IMR-90 (cell line): ENCODE measurements at regions not wholly inside any gene's neighbourhood (a gene's known extent, or its start where the extent isn't known, plus 50 kb on each side); places are given as distances from the start of the nearest gene placed in this dataset.

Experiments
- ATAC-seq: fragments of 200-7000 bp; cut with Tn5 transposase; 2 replicates; pipeline ENCODE4 v1.9.1; 2020; ENCODE audit warnings: low read depth, mild to moderate bottlenecking, moderate library complexity
- BruUV-seq: library from RNA; stranded (reverse); fragments of 400-500 nt; replicated peaks from 2 replicates; lab custom pipeline; 2021; lab: Mats Ljungman, UMichigan
- CTCF ChIA-PET: fragments of 300-600 bp; formaldehyde crosslinking; extraction: SDS; loops from one replicate; lab custom pipeline; 2021; ENCODE audit warnings: antibody characterized with exemption; lab: Yijun Ruan, JAX
- POLR2A ChIA-PET: fragments of 300-600 bp; sonication (Branson Sonifier 250); formaldehyde crosslinking; loops from one replicate; lab custom pipeline; 2022; ENCODE audit warnings: antibody characterized with exemption; ENCODE audit not compliant: unreplicated experiment; lab: Charles Lee
- DNase-seq: peaks from one replicate; pipeline ENCODE4 v3.0.0; 2013
- H2AFZ ChIP-seq: replicated peaks from 2 replicates; pipeline ENCODE3; 2013; ENCODE audit warnings: low read length, mild to moderate bottlenecking; ENCODE audit not compliant: poor library complexity
- H2AK5ac ChIP-seq: 2 replicates; pipeline ENCODE4 v1.6.1; 2013; ENCODE audit warnings: low read depth, low read length, inconsistent platforms
- H2AK9ac ChIP-seq: replicated peaks from 2 replicates; pipeline ENCODE3; 2013; ENCODE audit warnings: mild to moderate bottlenecking, low read depth, low read length, moderate library complexity; ENCODE audit not compliant: poor library complexity
- H2BK120ac ChIP-seq: 2 replicates; pipeline ENCODE4 v1.6.1; 2013; ENCODE audit warnings: low read depth, low read length, inconsistent platforms
- H2BK15ac ChIP-seq: 3 replicates; pipeline ENCODE4 v1.6.1; 2013; ENCODE audit warnings: low read depth, low read length, inconsistent platforms
- H2BK20ac ChIP-seq: 2 replicates; pipeline ENCODE4 v1.6.1; 2013; ENCODE audit warnings: low read depth, mild to moderate bottlenecking, inconsistent platforms, low read length, moderate library complexity
- H2BK5ac ChIP-seq: 2 replicates; pipeline ENCODE4 v1.6.1; 2013; ENCODE audit warnings: mild to moderate bottlenecking, low read depth, low read length, inconsistent platforms; ENCODE audit not compliant: poor library complexity, severe bottlenecking
- H3K14ac ChIP-seq: replicated peaks from 2 replicates; pipeline ENCODE4 v1.6.1; 2013; ENCODE audit warnings: low read depth, low read length, inconsistent platforms
- H3K18ac ChIP-seq: 2 replicates; pipeline ENCODE4 v1.6.1; 2013; ENCODE audit warnings: low read depth, low read length, control low read depth
- H3K23ac ChIP-seq: 2 replicates; pipeline ENCODE4 v1.6.1; 2013; ENCODE audit warnings: low read depth, low read length, inconsistent platforms
- H3K27ac ChIP-seq: 2 replicates; pipeline ENCODE4 v1.5.1; 2013; ENCODE audit warnings: mild to moderate bottlenecking, control low read depth, low read length; ENCODE audit not compliant: insufficient read depth
- H3K27me3 ChIP-seq: 2 replicates; pipeline ENCODE4 v1.6.1; 2013; ENCODE audit warnings: low read length; ENCODE audit not compliant: control insufficient read depth, insufficient read depth
- H3K36me3 ChIP-seq: 2 replicates; pipeline ENCODE4 v1.6.1; 2013; ENCODE audit warnings: low read length, mixed read lengths; ENCODE audit not compliant: control insufficient read depth, insufficient read depth
- H3K4ac ChIP-seq: 2 replicates; pipeline ENCODE4 v1.6.1; 2013; ENCODE audit warnings: low read depth, low read length, inconsistent platforms
- H3K4me1 ChIP-seq: 2 replicates; pipeline ENCODE4 v1.6.1; 2013; ENCODE audit warnings: low read length, mixed read lengths; ENCODE audit not compliant: control insufficient read depth, insufficient read depth
- H3K4me2 ChIP-seq: 2 replicates; pipeline ENCODE4 v1.6.1; 2013; ENCODE audit warnings: low read depth, mild to moderate bottlenecking, control low read depth, low read length, moderate library complexity
- H3K4me3 ChIP-seq: 2 replicates; pipeline ENCODE4 v1.5.1; 2013; ENCODE audit warnings: low read depth, mild to moderate bottlenecking, control low read depth, low read length, moderate library complexity; ENCODE audit not compliant: insufficient read depth
- H3K56ac ChIP-seq: 2 replicates; pipeline ENCODE4 v1.6.1; 2013; ENCODE audit warnings: low read length, inconsistent platforms; ENCODE audit not compliant: insufficient read depth; ENCODE audit errors: extremely low read depth
- H3K79me1 ChIP-seq, 2 experiments: 2 replicates each; pipeline ENCODE4 v1.6.1; 2013; ENCODE audit warnings: low read length in 2 of 2, inconsistent platforms in 1 of 2, low read depth in 1 of 2
- H3K9ac ChIP-seq: 2 replicates; pipeline ENCODE4 v1.6.1; 2013; ENCODE audit warnings: low read depth, low read length, control low read depth
- H3K9me1 ChIP-seq: 2 replicates; pipeline ENCODE4 v1.6.1; 2013; ENCODE audit warnings: low read length, inconsistent platforms; ENCODE audit not compliant: insufficient read depth
- H3K9me3 ChIP-seq: 2 replicates; pipeline ENCODE4 v1.6.1; 2013; ENCODE audit warnings: low read length; ENCODE audit not compliant: control insufficient read depth, insufficient read depth
- H4K20me1 ChIP-seq: 2 replicates; pipeline ENCODE4 v1.6.1; 2013; ENCODE audit warnings: low read length, inconsistent platforms; ENCODE audit not compliant: insufficient read depth
- H4K5ac ChIP-seq: 2 replicates; pipeline ENCODE4 v1.6.1; 2013; ENCODE audit warnings: mild to moderate bottlenecking, low read depth, low read length, control low read depth
- H4K8ac ChIP-seq, 2 experiments: 2 replicates each; pipeline ENCODE4 v1.6.1; 2013; ENCODE audit warnings: low read depth in 2 of 2, low read length in 2 of 2, control low read depth in 1 of 2, inconsistent platforms in 1 of 2
- H4K91ac ChIP-seq: 2 replicates; pipeline ENCODE4 v1.6.1; 2013; ENCODE audit warnings: low read depth, low read length, inconsistent platforms; ENCODE audit not compliant: insufficient read depth
- BHLHE40 ChIP-seq: fragments of 150-350 bp; IDR thresholded peaks from 2 replicates; pipeline ENCODE4 v1.6.1; 2016; ENCODE audit warnings: mild to moderate bottlenecking, low read depth, low read length
- CEBPB ChIP-seq: IDR thresholded peaks from 2 replicates; pipeline ENCODE4 v1.6.1; 2012; ENCODE audit warnings: low read depth, low read length, improper control_type of control experiment
- CHD1 ChIP-seq: IDR thresholded peaks from 2 replicates; pipeline ENCODE4 v1.6.1; 2012; ENCODE audit warnings: low read depth, low read length, improper control_type of control experiment
- ELK1 ChIP-seq: fragments of 150-350 bp; IDR thresholded peaks from 2 replicates; pipeline ENCODE4 v1.6.1; 2016; ENCODE audit warnings: low read depth, mild to moderate bottlenecking, low read length, moderate library complexity, borderline replicate concordance
- FOS ChIP-seq: fragments of 150-350 bp; IDR thresholded peaks from 2 replicates; pipeline ENCODE4 v1.6.1; 2016; ENCODE audit warnings: low read depth, low read length
- MAFK ChIP-seq: IDR thresholded peaks from 2 replicates; pipeline ENCODE4 v1.6.1; 2012; ENCODE audit warnings: low read depth, low read length, improper control_type of control experiment
- MAZ ChIP-seq: IDR thresholded peaks from 2 replicates; pipeline ENCODE4 v1.6.1; 2012; ENCODE audit warnings: low read depth, mild to moderate bottlenecking, low read length, improper control_type of control experiment, moderate library complexity, borderline replicate concordance
- MXI1 ChIP-seq: IDR thresholded peaks from 2 replicates; pipeline ENCODE4 v1.6.1; 2012; ENCODE audit warnings: low read depth, mild to moderate bottlenecking, low read length, moderate library complexity, borderline replicate concordance
- NFE2L2 ChIP-seq: fragments of 150-350 bp; IDR thresholded peaks from 2 replicates; pipeline ENCODE4 v1.6.1; 2016; ENCODE audit warnings: low read depth, mild to moderate bottlenecking, low read length
- POLR2A ChIP-seq: IDR thresholded peaks from 2 replicates; pipeline ENCODE4 v1.6.1; 2012; ENCODE audit warnings: mild to moderate bottlenecking, low read depth, low read length
- RAD21 ChIP-seq: IDR thresholded peaks from 2 replicates; pipeline ENCODE4 v1.6.1; 2012; ENCODE audit warnings: low read length, improper control_type of control experiment
- RCOR1 ChIP-seq: IDR thresholded peaks from 2 replicates; pipeline ENCODE4 v1.6.1; 2012; ENCODE audit warnings: mild to moderate bottlenecking, low read length, improper control_type of control experiment; ENCODE audit not compliant: insufficient replicate concordance
- RFX5 ChIP-seq: IDR thresholded peaks from 2 replicates; pipeline ENCODE4 v1.8.0; 2012; ENCODE audit warnings: low read depth, mild to moderate bottlenecking, low read length, moderate library complexity
- SMC3 ChIP-seq: fragments of 150-350 bp; IDR thresholded peaks from 2 replicates; pipeline ENCODE4 v1.6.1; 2016; ENCODE audit warnings: low read depth, mild to moderate bottlenecking, antibody characterized with exemption, low read length, moderate library complexity
- WGBS, 2 experiments: methylation state at CpG; one replicate each; pipeline versions ENCODE4 v1.1.5 to v1.1.7; 2013; ENCODE audit warnings: missing lambda C conversion rate in 2 of 2; ENCODE audit not compliant: insufficient read length in 1 of 2; ENCODE audit errors: extremely low coverage in 2 of 2; 5-methylcytosine and 5-hydroxymethylcytosine counted together
- dilution Hi-C: fragments of 300-500 bp; cut with HindIII; formaldehyde crosslinking; loops from one replicate; pipeline ENCODE4 v1.14.3; 2018; ENCODE audit warnings: low sequenced_read_pairs; ENCODE audit not compliant: unreplicated experiment
- in situ Hi-C: fragments of 300-500 bp; cut with MboI; formaldehyde crosslinking; loops from 3 replicates; pipeline ENCODE4 v1.14.3; 2019; ENCODE audit warnings: low sequenced_read_pairs, inconsistent platforms, mixed read lengths
- intact Hi-C: fragments of 100-400 bp; cut with micrococcal nuclease; formaldehyde crosslinking; loops from 2 replicates; pipeline ENCODE4 v1.10.0; 2022
- TF ChIP-seq, protein P1 (sequence below): conservative IDR thresholded peaks from 2 replicates; pipeline ENCODE4 v1.5.1; 2012; ENCODE audit warnings: mild to moderate bottlenecking, low read depth, low read length, improper control_type of control experiment

DNA sequence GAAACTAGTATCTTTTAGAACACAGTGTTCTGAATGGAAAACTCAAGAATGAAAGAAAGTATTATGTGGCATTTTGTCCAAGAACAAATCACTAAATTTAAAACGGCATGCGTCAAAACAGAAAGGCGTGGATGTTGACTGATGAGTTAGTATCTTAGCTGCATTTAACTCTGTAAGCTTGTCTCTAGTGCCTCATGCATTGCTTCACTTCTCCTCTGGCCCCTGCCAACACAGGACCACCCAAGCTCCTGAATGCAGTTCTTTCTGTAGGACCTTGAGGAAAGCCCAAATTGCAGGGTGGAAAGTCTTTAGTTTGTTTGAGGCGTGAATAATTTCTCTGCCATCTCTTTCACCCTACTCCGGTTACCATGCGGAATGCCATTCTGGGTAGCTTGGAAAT is 632.2 kb downstream of the COL12A1 start:
- no peak for TF ChIP-seq CEBPB
- no peak for TF ChIP-seq CHD1
- TF ChIP-seq RAD21, result no peak
- TF ChIP-seq MAZ, result no peak
- no peak for TF ChIP-seq SMC3
- no peak for TF ChIP-seq RFX5
- no peak for TF ChIP-seq POLR2A
- TF ChIP-seq MAFK, result no peak
- no peak for TF ChIP-seq RCOR1
- TF ChIP-seq FOS, result no peak
- no peak for TF ChIP-seq NFE2L2
- TF ChIP-seq BHLHE40, result no peak
- TF ChIP-seq, protein P1, sequence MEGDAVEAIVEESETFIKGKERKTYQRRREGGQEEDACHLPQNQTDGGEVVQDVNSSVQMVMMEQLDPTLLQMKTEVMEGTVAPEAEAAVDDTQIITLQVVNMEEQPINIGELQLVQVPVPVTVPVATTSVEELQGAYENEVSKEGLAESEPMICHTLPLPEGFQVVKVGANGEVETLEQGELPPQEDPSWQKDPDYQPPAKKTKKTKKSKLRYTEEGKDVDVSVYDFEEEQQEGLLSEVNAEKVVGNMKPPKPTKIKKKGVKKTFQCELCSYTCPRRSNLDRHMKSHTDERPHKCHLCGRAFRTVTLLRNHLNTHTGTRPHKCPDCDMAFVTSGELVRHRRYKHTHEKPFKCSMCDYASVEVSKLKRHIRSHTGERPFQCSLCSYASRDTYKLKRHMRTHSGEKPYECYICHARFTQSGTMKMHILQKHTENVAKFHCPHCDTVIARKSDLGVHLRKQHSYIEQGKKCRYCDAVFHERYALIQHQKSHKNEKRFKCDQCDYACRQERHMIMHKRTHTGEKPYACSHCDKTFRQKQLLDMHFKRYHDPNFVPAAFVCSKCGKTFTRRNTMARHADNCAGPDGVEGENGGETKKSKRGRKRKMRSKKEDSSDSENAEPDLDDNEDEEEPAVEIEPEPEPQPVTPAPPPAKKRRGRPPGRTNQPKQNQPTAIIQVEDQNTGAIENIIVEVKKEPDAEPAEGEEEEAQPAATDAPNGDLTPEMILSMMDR, result no peak
- no peak for TF ChIP-seq MXI1
- no peak for TF ChIP-seq ELK1
- Histone ChIP-seq H3K27me3 (no peaks in the 10 kb centered on the region), H3K14ac (0 out of 2 replicates have a peak overlapping the region, but pooled peaks have one; percentile 44), H3K4me1 (peaks cover 7% of the 10 kb centered on the region), H4K91ac (no peak overlapping the region), H3K4ac (no peak overlapping the region), H3K79me1 (0 out of 4 replicates have a peak, but pooled peaks cover 0 to 4% of the 10 kb centered on the region in 2 experiments), H3K18ac (0 out of 2 replicates have a peak overlapping the region, but pooled peaks have one; percentile 8), H3K9me1 (peaks cover 4% of the 10 kb centered on the region), H3K23ac (no peak overlapping the region), H2AK5ac (no peak overlapping the region), H3K56ac (no peak overlapping the region), H4K20me1 (no peaks in the 10 kb centered on the region), H3K9me3 (no peaks in the 10 kb centered on the region), H2BK120ac (no peak overlapping the region; the same call in 1 of the 2 replicates), H2BK5ac (no peak overlapping the region), H3K4me2 (no peak overlapping the region), H2AFZ (no peak overlapping the region), H3K9ac (no peak overlapping the region), H3K4me3 (no peak overlapping the region), H3K27ac (no peak overlapping the region), H2BK15ac (no peak overlapping the region), H3K36me3 (no peaks in the 10 kb centered on the region), H2BK20ac (no peak overlapping the region), H4K8ac (no peak overlapping the region), H4K5ac (no peak overlapping the region), H2AK9ac (no peak overlapping the region)
- ATAC-seq (no peak), DNase-seq (no peak)
- WGBS, 2 experiments, result no CpG with 5 or more reads among the region's 6 CpGs
- in situ Hi-C loops, result no loop called here
- CTCF ChIA-PET, result no interaction called here
- no TSS peak for BruUV-seq
- dilution Hi-C loops, result no loop called here
- intact Hi-C loops, result loop anchor here (2.0 to 10.0 kb wide), 2 partner anchors 165 to 489 kb away; no protein-coding TSS in a partner anchor
- POLR2A ChIA-PET, result no interaction called here
